Superior temporal gyrus (tissue), 1 donor: ENCODE measurements at regions not wholly inside any gene's neighbourhood (a gene's known extent, or its start where the extent isn't known, plus 50 kb on each side); places are given as distances from the start of the nearest gene placed in this dataset.

Experiments
- DNase-seq: peaks from one replicate; pipeline ENCODE4 v3.0.0-alpha.2; 2016; ENCODE audit errors: extremely low spot score

DNA sequence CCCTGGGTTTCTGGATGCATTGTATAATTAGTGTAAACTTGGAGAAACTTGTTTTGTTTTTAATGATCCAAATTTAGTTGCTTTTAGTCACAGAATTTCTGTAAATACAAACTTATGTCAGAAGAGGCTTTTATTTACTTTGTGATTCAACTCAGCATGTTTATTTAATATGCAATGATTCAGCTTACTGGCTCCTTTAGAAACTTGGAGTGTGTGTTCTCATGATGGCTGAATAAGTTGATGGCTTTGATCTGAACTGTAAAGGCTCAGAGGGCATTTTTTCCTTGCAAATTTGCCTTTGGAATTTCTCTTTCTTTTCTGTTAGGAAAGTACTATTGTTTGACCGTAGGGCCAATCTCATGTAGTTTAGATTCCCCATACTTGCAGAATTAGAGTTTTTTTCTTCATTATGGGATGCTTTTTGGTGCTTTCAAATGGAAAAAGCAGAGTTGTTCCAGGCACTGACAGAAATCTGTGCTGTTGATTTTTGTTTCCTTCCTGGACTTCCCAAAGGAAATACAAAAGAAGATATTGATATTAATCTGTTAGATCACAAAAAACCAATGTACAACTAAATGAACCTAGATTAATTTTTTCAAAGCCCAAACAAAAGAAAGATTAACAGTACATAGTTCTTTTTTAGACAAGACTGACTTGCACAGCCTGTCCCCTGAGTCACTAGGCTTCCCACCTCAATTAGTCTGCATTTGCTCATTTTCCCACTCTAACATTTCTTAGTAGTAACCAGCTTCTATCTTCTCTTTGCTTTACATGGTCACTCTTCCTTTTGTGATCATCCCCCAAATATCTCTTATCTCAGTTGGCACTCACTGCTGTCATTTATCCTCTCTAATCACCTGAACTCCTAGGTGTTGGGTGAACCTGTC, 96.8 kb upstream of the AGR3 start:
- no peak for DNase-seq

DNA sequence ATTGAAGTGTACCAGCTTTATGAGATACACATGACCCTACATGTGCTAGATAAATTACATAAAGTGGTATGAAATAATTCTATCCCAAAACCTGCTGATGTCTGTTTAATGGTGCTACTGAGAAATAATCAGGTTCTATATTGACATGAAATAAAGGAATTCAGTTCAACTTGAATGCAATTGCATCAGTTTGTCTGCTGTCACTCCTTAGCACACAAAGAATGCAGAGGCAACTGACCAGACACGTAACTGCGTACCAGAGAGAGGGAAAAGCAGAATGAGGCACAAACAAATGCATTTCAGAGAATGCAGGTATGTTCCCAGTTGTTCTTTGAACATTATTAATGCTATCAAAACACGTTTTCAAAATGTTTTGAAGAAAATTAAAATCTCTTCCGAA, 98.8 kb upstream of the AGR3 start:
- no peak for DNase-seq

DNA sequence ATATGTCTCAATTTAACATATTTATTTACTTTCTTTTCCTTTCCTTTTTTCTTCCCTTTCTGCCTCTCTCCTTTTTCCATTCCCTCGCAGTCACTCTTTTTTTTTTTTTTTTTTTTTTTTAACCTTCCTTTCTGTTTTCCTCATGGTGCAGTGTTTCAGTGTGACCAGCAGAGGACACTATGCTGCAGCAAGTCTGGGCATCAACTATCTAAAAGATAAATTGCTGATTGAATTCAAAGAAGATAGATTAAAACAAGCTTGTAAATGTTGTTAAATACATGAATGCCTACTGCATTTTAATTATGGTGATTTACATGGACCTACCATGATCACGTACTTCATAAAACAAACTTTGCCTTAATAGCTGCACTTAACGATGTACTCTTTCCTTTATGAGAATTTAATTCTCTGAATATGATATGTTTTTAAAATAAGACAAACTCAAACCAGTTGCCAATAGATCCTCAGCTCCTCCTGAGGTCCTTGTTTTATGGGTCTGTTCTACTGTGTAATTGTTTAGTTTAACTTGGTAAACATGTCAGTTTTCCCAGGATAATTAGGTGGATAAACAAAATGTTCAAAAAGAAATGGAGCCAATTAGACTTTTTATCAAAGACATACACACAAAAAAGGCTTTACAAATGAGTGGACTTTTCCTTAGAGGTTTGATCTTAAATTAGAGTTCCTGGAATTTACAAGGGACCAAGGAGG, 101.0 kb upstream of the AGR3 start:
- peak; percentile 86 for DNase-seq

- DNase-seq, result peak; percentile 79
These were observed 102.6 kb upstream of the AGR3 start for GRCh38 chr7:16984375-16984774.

GRCh38 chr7:16985621-16986020, 103.8 kb upstream of the AGR3 start:
- no peak for DNase-seq

GRCh38 chr7:16986755-16987154, 105.0 kb upstream of the AGR3 start:
- DNase-seq, result no peak

- peak; percentile 94 for DNase-seq
These were observed 108.1 kb upstream of the AGR3 start for GRCh38 chr7:16989811-16990413.

GRCh38 chr7:16991551-16991950, 109.8 kb upstream of the AGR3 start:
- no peak for DNase-seq

- no peak for DNase-seq
These were observed 111.8 kb upstream of the AGR3 start for GRCh38 chr7:16993543-16993942.

- no peak for DNase-seq
These were observed 116.8 kb upstream of the AGR3 start for GRCh38 chr7:16998481-16999051.

DNA sequence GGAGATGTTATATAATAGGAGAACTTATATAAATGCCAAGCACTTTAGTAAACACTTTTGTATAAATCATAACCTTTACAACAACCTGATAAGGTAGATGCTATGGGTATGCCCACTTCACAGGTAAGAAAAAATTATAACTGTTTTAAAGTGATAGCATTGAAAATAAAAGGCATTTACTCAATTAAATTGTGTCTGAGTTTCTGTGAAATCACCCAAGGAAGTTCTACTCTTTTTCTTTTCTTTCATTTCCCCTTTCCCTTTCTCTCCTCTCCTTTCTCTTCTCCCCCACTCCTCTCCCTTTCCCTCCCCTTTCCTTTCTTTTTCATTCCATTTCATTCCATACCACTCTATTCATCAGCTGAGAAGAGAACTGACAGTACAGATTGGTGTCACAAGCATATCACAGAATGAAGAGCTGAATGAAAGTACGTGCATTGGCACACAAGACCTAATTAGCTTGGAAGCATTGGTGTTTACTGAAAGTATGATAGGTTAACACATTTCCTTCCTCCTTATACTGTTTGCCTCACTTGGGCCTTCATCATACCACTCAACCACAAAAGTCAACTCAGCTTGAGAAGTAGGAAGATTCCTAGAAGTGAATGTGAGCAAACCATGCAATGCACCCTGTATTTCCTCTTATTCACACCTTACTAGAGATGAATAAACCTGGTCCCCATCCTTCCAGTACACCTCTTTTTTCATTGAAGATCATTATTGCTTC, 117.9 kb upstream of the AGR3 start:
- DNase-seq, result no peak

GRCh38 chr7:17005271-17005670, 123.5 kb upstream of the AGR3 start:
- DNase-seq, result no peak

DNA sequence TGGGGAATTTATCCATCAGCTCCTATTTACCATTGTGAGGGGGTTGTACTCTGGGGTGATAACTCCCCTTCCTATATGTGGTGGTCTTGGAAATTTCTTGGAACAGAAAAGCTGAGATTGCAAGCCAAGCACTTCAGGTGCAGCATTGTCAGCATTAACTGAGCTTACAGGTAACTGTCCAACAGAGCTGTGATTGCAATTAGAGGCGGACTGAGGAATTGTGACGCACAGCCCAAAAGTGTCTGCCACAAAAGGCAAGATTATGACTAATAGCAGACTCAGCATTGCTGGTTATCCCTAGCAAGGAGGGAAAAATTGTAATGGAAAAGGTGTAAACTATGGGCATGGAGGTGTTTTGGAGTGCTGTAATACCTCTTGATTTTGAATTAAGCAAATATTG, 126.1 kb upstream of the AGR3 start:
- no peak for DNase-seq

DNA sequence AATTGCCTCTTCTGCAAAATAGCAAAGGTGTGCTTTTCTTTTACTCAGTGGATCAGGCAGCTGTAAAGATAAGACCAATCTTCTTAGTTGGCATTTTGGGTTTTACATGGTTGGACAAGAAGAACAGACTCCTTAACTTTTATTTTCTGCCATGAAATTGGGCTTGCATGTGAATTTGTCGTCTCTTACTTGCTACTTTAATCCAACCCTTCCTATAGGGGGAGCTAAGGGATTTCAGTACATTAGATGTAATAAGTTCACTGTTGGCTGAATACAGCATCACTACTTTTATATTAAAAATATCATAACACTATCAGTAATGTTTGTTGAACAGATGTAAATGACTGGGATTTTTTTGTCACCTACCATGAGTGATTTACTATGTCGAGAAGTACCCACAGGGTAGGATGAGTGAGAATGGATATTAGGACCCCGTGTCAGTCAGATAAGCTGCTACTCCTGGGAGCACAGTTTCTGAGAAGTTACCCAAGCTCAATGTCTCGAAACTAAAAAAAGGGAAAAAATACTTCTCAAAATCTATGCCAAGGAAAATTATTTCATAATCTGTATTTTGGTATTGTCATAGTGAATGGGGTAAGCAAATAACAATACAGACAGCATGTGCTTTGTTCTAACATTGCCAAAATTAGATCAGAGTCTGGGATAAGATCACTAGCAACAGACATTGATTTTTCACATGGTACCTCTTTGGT, 127.4 kb upstream of the AGR3 start:
- DNase-seq, result no peak

DNA sequence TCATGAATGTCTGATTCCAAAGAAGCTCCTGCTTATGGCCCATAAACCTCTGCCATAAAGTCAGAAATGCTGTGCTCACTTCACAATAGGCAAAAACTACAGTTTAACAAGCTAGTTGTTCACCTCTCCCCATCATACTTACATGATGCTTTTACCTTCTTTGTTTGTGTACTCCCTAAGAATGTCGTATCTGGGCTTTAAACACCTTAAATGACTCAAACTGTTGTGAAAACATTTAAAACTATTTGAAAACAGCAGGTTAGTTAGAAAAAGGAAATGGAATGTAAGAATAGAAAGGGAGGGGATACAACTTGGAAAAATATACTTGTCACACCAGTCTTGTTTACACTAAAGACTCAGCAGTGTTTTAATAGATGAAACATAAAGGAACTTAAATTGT, 128.2 kb upstream of the AGR3 start:
- no peak for DNase-seq

DNA sequence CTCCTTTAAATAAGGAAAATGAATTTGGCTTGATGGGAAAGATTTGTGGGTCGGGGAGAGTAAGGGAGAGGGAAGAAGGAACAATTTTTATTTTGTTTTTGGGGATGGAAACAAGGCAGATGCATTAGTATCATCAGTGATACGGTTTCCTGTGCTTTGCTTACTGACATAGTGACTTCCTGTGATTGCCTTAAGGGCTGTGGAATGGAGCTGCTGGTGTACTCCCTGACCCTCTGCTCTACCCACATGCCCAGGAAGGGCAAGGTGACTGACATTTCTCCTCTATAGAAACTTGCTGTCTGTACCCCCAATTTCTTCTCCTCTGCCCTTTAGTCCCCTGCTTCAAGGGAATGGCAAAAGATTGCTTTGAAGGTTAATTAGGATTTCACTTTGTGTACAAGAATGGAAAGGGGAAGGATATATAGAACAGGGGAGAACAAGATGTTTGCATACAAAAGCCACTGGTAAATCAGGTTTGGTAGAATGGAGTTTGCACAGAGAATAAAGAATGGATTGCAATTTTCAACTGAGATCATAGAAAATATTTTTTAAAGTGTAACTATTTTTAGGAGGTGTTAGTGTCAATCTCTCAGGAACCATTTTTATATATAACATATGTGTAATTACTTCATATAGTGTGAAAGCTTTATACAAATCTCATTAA, 129.0 kb upstream of the AGR3 start:
- DNase-seq, result no peak

- DNase-seq, result no peak
These were observed 131.4 kb upstream of the AGR3 start for GRCh38 chr7:17013204-17013603.

- DNase-seq, result no peak
These were observed 132.9 kb upstream of the AGR3 start for GRCh38 chr7:17014686-17015085.

DNA sequence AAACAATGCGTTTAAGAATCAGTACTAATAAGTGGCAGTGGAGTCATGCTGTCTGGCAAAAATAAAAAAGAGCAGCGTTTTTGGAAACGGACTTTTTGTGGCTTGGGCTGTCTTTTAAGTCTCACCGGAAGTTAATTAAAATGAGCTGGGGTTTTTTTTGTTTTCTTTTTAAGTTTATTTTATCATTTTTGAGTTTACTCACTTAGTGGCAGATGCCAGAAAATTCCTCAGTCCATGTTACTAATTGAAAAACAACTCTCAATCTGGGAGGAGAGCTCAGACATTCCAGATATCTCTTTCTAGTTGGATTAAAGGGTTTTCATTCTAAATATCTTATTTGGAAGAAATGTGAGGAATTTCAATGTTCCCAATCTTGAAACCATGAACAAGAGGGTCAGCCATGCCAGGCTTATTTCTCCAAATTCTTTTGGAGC, 133.8 kb upstream of the AGR3 start:
- DNase-seq, result no peak

DNA sequence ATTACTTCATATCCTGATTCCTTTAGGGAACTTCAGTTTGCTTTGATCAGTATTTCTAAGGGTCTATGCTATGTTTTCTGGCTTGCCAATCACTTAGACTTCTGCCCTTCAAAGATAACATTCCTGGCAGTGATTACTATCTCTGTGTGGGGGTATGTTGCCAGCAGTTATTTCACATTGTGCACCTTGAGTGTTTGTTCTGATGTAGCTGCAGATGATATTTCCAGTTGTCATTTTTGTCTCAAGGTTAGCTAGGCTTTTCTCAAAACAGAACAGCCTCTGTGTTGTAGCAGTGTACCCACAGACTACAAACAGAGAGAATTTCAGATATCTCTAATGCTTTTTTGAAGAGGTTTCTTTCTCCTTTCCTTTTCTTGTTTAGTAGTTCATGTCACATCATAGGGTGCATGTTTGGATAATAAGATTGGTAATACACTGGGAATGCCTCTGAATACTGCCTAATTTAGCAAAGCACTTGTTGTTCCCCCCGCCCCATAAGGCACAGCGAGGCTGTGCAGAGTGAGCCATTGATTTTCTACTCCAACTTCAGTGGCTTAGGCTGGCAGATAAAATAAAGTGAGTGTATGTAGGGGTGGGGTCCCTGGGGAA, 134.7 kb upstream of the AGR3 start:
- DNase-seq, result no peak
